Natural killer cell (primary cell): ENCODE measurements at regions not wholly inside any gene's neighbourhood (a gene's known extent, or its start where the extent isn't known, plus 50 kb on each side); places are given as distances from the start of the nearest gene placed in this dataset.

Experiments
- ATAC-seq, 3 donors: fragments of 150-1000 bp in 2 of 3; fragments of 200-7000 bp in 1 of 3; cut with Tn5 transposase; 1 replicate in 1 of 3; 2 replicates in 2 of 3; pipeline ENCODE4 v1.10.0; 2021; ENCODE audit warnings: mild to moderate bottlenecking in 2 of 3, moderate library complexity in 2 of 3
- DNase-seq, 2 donors: peaks; one replicate each; pipeline versions ENCODE4 v3.0.0 to v3.0.0-alpha.2; 2013 to 2021; ENCODE audit warnings: mixed read lengths in 1 of 2
- H3K27ac ChIP-seq: one replicate; pipeline ENCODE4 v1.5.1; 2013; ENCODE audit warnings: mild to moderate bottlenecking, low read length
- H3K27me3 ChIP-seq: one replicate; pipeline ENCODE4 v1.6.1; 2013; ENCODE audit warnings: low read length; ENCODE audit not compliant: control insufficient read depth, insufficient read depth
- H3K36me3 ChIP-seq: one replicate; pipeline ENCODE4 v1.6.1; 2013; ENCODE audit warnings: low read length; ENCODE audit not compliant: control insufficient read depth, insufficient read depth
- H3K4me1 ChIP-seq: one replicate; pipeline ENCODE4 v1.6.1; 2013; ENCODE audit warnings: low read length; ENCODE audit not compliant: control insufficient read depth, insufficient read depth
- H3K4me3 ChIP-seq: one replicate; pipeline ENCODE4 v1.5.1; 2013; ENCODE audit warnings: low read length
- H3K9me3 ChIP-seq: one replicate; pipeline ENCODE4 v1.6.1; 2013; ENCODE audit warnings: low read length; ENCODE audit not compliant: control insufficient read depth, insufficient read depth
- H3K27ac Mint-ChIP-seq, 2 donors: one replicate each; pipeline ENCODE4 v1.8.0; 2022; ENCODE audit warnings: mild to moderate bottlenecking in 2 of 2, mixed read lengths in 2 of 2, moderate library complexity in 1 of 2
- H3K27me3 Mint-ChIP-seq, 2 donors: one replicate each; pipeline ENCODE4 v1.8.0; 2022; ENCODE audit warnings: low read depth in 2 of 2, mixed read lengths in 2 of 2
- H3K36me3 Mint-ChIP-seq: one replicate; pipeline ENCODE4 v1.8.0; 2022; ENCODE audit warnings: mixed read lengths
- H3K4me1 Mint-ChIP-seq, 2 donors: one replicate each; pipeline ENCODE4 v1.8.0; 2022; ENCODE audit warnings: mixed read lengths in 2 of 2
- H3K4me3 Mint-ChIP-seq: one replicate; pipeline ENCODE4 v1.8.0; 2022; ENCODE audit warnings: mild to moderate bottlenecking, moderate library complexity, mixed read lengths
- H3K9me3 Mint-ChIP-seq, 2 donors: one replicate each; pipeline ENCODE4 v1.8.0; 2022; ENCODE audit warnings: mixed read lengths in 2 of 2
- CTCF ChIP-seq: fragments of 200-600 bp; IDR thresholded peaks from one replicate; pipeline ENCODE4 v1.8.0; 2022; ENCODE audit warnings: antibody characterized with exemption
- WGBS: methylation state at CpG from one replicate; pipeline ENCODE4 v1.1.7; 2013; ENCODE audit warnings: missing lambda C conversion rate; ENCODE audit not compliant: insufficient coverage; 5-methylcytosine and 5-hydroxymethylcytosine counted together
- intact Hi-C: fragments of 100-400 bp; cut with micrococcal nuclease; formaldehyde crosslinking; loops from one replicate; pipeline ENCODE4 v1.14.2; 2022

GRCh38 chr2:16591370-16591933 lies 74.2 kb downstream of the CYRIA start:
- Mint-ChIP-seq H3K27me3 (no peaks in the 10 kb centered on the region), H3K4me3 (no peak overlapping the region), H3K27ac (peak overlapping the region; percentile 24 to 75), H3K36me3 (no peaks in the 10 kb centered on the region), H3K4me1 (peaks cover 21 to 25% of the 10 kb centered on the region in 2 donors), H3K9me3 (no peaks in the 10 kb centered on the region)
- TF ChIP-seq CTCF, result no peak
- DNase-seq (no peak), ATAC-seq (no peak)
- Histone ChIP-seq H3K9me3 (no peaks in the 10 kb centered on the region), H3K4me3 (no peak overlapping the region), H3K4me1 (no peaks in the 10 kb centered on the region), H3K27me3 (no peaks in the 10 kb centered on the region), H3K36me3 (peaks cover 16% of the 10 kb centered on the region), H3K27ac (no peak overlapping the region)
- 88% methylated on average over 3 of the region's 3 CpGs for WGBS
- intact Hi-C loops, result no loop called here

- WGBS, result 100% methylated on average over 1 of the region's 3 CpGs
- peak overlapping the region in 1 of 2 donors; percentile 19 for H3K27ac Mint-ChIP-seq
These were observed 76.2 kb downstream of the CYRIA start for GRCh38 chr2:16589465-16589864.

GRCh38 chr2:16588565-16588964 lies 77.1 kb downstream of the CYRIA start:
- Histone ChIP-seq H3K4me3 (no peak overlapping the region), H3K27me3 (no peaks in the 10 kb centered on the region), H3K27ac (no peak overlapping the region), H3K4me1 (peaks cover 7% of the 10 kb centered on the region), H3K36me3 (peaks cover 19% of the 10 kb centered on the region), H3K9me3 (no peaks in the 10 kb centered on the region)
- Mint-ChIP-seq H3K9me3 (no peaks in the 10 kb centered on the region), H3K4me3 (no peak overlapping the region), H3K27me3 (no peaks in the 10 kb centered on the region), H3K36me3 (no peaks in the 10 kb centered on the region), H3K4me1 (peaks cover 46 to 49% of the 10 kb centered on the region in 2 donors), H3K27ac (no peak overlapping the region)
- DNase-seq, result no peak
- intact Hi-C loops, result no loop called here
- WGBS, result 94% methylated on average over 3 of the region's 3 CpGs
- ATAC-seq, result no peak
- TF ChIP-seq CTCF, result no peak

More at GRCh38 chr2:16589465-16589864, 76.2 kb downstream of the CYRIA start:
- Histone ChIP-seq H3K4me3 (no peak overlapping the region), H3K36me3 (peaks cover 19% of the 10 kb centered on the region), H3K27ac (no peak overlapping the region), H3K9me3 (no peaks in the 10 kb centered on the region), H3K4me1 (peaks cover under 1% of the 10 kb centered on the region), H3K27me3 (no peaks in the 10 kb centered on the region)
- no peaks in the 10 kb centered on the region for H3K27me3 Mint-ChIP-seq
- DNase-seq, result no peak
- H3K9me3 Mint-ChIP-seq, result no peaks in the 10 kb centered on the region
- H3K4me3 Mint-ChIP-seq, result no peak overlapping the region
- ATAC-seq, result no peak
- H3K36me3 Mint-ChIP-seq, result no peaks in the 10 kb centered on the region
- no peak for TF ChIP-seq CTCF
- H3K4me1 Mint-ChIP-seq, result peaks cover 37 to 40% of the 10 kb centered on the region in 2 donors
- intact Hi-C loops, result no loop called here

- Histone ChIP-seq H3K9me3 (no peaks in the 10 kb centered on the region), H3K27ac (no peak overlapping the region), H3K36me3 (peaks cover 23% of the 10 kb centered on the region), H3K4me3 (no peak overlapping the region), H3K4me1 (peaks cover 7% of the 10 kb centered on the region), H3K27me3 (no peaks in the 10 kb centered on the region)
- 82% methylated on average over 3 of the region's 4 CpGs for WGBS
- Mint-ChIP-seq H3K27me3 (no peaks in the 10 kb centered on the region), H3K9me3 (no peaks in the 10 kb centered on the region), H3K4me1 (peaks cover 46 to 47% of the 10 kb centered on the region in 2 donors), H3K36me3 (no peaks in the 10 kb centered on the region), H3K27ac (no peak overlapping the region), H3K4me3 (no peak overlapping the region)
- DNase-seq (no peak), ATAC-seq (no peak)
- intact Hi-C loops, result no loop called here
- TF ChIP-seq CTCF, result no peak
These were observed 78.0 kb downstream of the CYRIA start for GRCh38 chr2:16587601-16588000.
